ENCODE measurements at regions not wholly inside any gene's neighbourhood (a gene's known extent, or its start where the extent isn't known, plus 50 kb on each side); places are given as distances from the start of the nearest gene placed in this dataset.

- TF ChIP-seq CTCF (IDR thresholded peaks at IDR 0.05; ENCODE audit: low read depth, low read length) (no peak), POLR2A (IDR thresholded peaks at IDR 0.05; ENCODE audit: extremely low read depth, insufficient read length) (no peak), MYC (IDR thresholded peaks at IDR 0.05; ENCODE audit: low read depth, low read length) (no peak), MAX (IDR thresholded peaks at IDR 0.05; ENCODE audit: low read depth, low read length) (no peak)
Measured at GRCh38 chr21:28142697-28143096, 850.0 kb downstream of the LTN1 start.

Measured in NB4 (cell line).